ENCODE measurements at regions not wholly inside any gene's neighbourhood (a gene's known extent, or its start where the extent isn't known, plus 50 kb on each side); places are given as distances from the start of the nearest gene placed in this dataset.
"Not testable (repeated sequence)": the region's sequence is repeated elsewhere in the genome, so short reads cannot be mapped to it uniquely, and the experiment has no call there.

GRCh38 chr15:59905176-59905575 is 98.9 kb upstream of the FOXB1 start:
- Histone ChIP-seq H3K4me1 (peaks cover 0 to 3% (median 0%) of the 10 kb centered on the region in 10 experiments; a peak in 1 of 20 replicates), H3K9ac (no peak overlapping the region), H3K36me3 (no peaks in the 10 kb centered on the region), H4K20me1 (no peaks in the 10 kb centered on the region), H3K27me3 (no peaks in the 10 kb centered on the region), H3K4me3 (no peak overlapping the region), H3K4me2 (no peak overlapping the region), H3K27ac (no peak overlapping the region), H3K9me3 (replicated peaks in 1 of 11) (no peaks in the 10 kb centered on the region)
- TF ChIP-seq Cebpa-rat (IDR thresholded peaks at IDR 0.05): no peak

DNA sequence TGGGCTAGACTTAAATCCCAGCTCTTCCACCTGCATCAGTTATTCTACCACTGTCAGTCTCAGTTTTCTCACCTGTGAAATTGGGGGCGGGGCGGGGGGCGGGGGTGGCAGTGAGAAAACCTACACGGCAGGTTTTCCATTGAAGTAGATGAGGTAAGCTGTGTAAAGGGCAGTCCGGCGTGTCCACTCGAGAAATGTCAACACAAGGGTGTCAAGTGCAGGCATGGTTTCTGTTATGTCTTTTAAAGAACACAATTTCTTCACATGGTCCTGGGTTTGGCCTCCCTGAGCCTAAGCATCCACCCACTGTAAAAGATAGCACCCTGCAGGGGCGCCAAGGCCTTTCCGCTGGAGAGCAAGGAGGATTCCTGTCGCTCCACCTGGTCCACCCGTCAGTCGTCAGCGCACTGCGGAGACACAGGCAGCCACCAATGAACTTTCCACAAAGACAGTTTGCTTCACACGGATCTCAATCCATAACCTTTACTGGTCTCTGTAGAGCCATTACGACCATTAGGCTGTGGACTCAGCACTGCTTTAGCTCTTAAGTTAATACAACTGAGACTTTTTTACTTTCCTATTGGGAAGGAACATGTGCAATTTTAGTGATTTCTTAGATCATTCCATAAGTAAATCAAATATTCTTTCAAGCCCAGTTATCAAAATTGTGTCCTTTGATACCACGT is 99.5 kb upstream of the FOXB1 start:
- H3K4me1 ChIP-seq: peaks cover 0 to 7% (median 0%) of the 10 kb centered on the region in 10 experiments; a peak in 1 of 20 replicates
- no peak for TF ChIP-seq Cebpa-rat (IDR thresholded peaks at IDR 0.05)
- no peaks in the 10 kb centered on the region for H3K27me3 ChIP-seq
- no peaks in the 10 kb centered on the region for H4K20me1 ChIP-seq
- no peak overlapping the region for H3K4me2 ChIP-seq
- no peaks in the 10 kb centered on the region for H3K36me3 ChIP-seq
- H3K27ac ChIP-seq: no peak overlapping the region
- H3K9me3 ChIP-seq (replicated peaks in 1 of 11): no peaks in the 10 kb centered on the region
- H3K9ac ChIP-seq: no peak overlapping the region
- no peak overlapping the region for H3K4me3 ChIP-seq

GRCh38 chr15:59896663-59897074 is 107.4 kb upstream of the FOXB1 start:
- Histone ChIP-seq H3K27ac (no peak overlapping the region), H3K9me3 (replicated peaks in 1 of 11) (no peaks in the 10 kb centered on the region), H4K20me1 (no peaks in the 10 kb centered on the region), H3K4me3 (no peak overlapping the region), H3K36me3 (no peaks in the 10 kb centered on the region), H3K4me1 (peaks cover 0 to 7% (median 0%) of the 10 kb centered on the region in 10 experiments; a peak in 1 of 20 replicates), H3K27me3 (no peaks in the 10 kb centered on the region), H3K4me2 (no peak overlapping the region), H3K9ac (no peak overlapping the region)
- no peak for TF ChIP-seq Cebpa-rat (IDR thresholded peaks at IDR 0.05)

DNA sequence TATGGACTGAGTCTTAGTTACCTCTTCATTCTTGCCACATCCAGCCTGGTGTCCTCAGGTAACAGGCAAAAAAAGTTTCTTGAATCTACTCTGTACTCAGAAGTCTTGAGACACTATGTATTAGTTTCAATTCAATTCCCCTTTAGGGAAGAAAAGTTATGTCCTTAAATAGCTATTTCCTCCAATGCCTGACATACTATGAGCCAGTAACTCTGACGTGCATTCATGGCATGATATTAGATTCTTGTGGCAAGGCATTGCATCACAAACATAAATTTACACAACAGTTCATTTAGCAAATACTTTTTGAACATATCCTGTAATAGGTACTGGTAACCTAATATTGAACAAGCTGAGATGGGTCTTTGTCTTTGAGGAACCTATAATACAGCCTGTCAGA is 109.3 kb upstream of the FOXB1 start:
- H3K4me3 ChIP-seq: no peak overlapping the region
- no peak overlapping the region for H3K27ac ChIP-seq
- H3K4me2 ChIP-seq: no peak overlapping the region
- no peak for TF ChIP-seq Cebpa-rat (IDR thresholded peaks at IDR 0.05)
- H4K20me1 ChIP-seq: no peaks in the 10 kb centered on the region
- H3K27me3 ChIP-seq: no peaks in the 10 kb centered on the region
- H3K36me3 ChIP-seq: no peaks in the 10 kb centered on the region
- H3K9me3 ChIP-seq (replicated peaks in 1 of 11): no peaks in the 10 kb centered on the region
- H3K9ac ChIP-seq: no peak overlapping the region
- H3K4me1 ChIP-seq: peaks cover 0 to under 1% (median 0%) of the 10 kb centered on the region in 10 experiments; a peak in 1 of 20 replicates

GRCh38 chr15:59892985-59893384 is 111.1 kb upstream of the FOXB1 start:
- no peak overlapping the region for H3K27ac ChIP-seq
- no peaks in the 10 kb centered on the region for H3K4me1 ChIP-seq
- H3K36me3 ChIP-seq: no peaks in the 10 kb centered on the region
- no peaks in the 10 kb centered on the region for H3K9me3 ChIP-seq (replicated peaks in 1 of 11)
- no peaks in the 10 kb centered on the region for H3K27me3 ChIP-seq
- no peak for TF ChIP-seq Cebpa-rat (IDR thresholded peaks at IDR 0.05)
- H3K4me3 ChIP-seq: no peak overlapping the region
- H3K9ac ChIP-seq: no peak overlapping the region
- H4K20me1 ChIP-seq: no peaks in the 10 kb centered on the region
- H3K4me2 ChIP-seq: no peak overlapping the region

DNA sequence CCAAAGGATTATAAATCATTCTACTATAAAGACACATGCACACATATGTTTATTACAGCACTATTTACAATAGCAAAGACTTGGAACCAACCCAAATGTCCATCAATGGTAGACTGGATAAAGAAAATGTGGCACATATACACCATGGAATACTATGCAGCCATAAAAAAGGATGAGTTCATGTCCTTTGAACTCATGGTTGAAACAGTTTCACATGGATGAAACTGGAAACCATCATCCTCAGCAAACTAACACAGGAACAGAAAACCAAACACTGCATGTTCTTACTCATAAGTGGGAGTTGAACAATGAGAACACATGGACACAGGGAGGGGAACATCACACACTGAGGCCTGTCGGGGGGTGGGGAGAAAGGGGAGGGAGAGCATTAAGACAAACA is 116.2 kb upstream of the FOXB1 start:
- not testable (repeated sequence) for H3K36me3 ChIP-seq; H3K4me2 ChIP-seq; H4K20me1 ChIP-seq; H3K27ac ChIP-seq; H3K9me3 ChIP-seq (replicated peaks in 1 of 11); H3K4me3 ChIP-seq; H3K27me3 ChIP-seq; H3K9ac ChIP-seq
- H3K4me1 ChIP-seq: peaks cover 0 to 14% (median 12%) of the 10 kb centered on the region in 10 experiments; a peak in 12 of 20 replicates

GRCh38 chr15:59887211-59887610 is 116.9 kb upstream of the FOXB1 start:
- Histone ChIP-seq H3K4me3 (no peak overlapping the region), H3K9me3 (replicated peaks in 1 of 11) (no peaks in the 10 kb centered on the region), H3K9ac (no peak overlapping the region), H3K27ac (no peak overlapping the region), H3K4me2 (no peak overlapping the region), H3K36me3 (no peaks in the 10 kb centered on the region), H4K20me1 (no peaks in the 10 kb centered on the region), H3K27me3 (no peaks in the 10 kb centered on the region), H3K4me1 (peaks cover 0 to 14% (median 12%) of the 10 kb centered on the region in 10 experiments; a peak in 12 of 20 replicates)
- TF ChIP-seq Cebpa-rat (IDR thresholded peaks at IDR 0.05): no peak

- no peaks in the 10 kb centered on the region for H3K27me3 ChIP-seq
- no peaks in the 10 kb centered on the region for H4K20me1 ChIP-seq
- H3K4me2 ChIP-seq: peak overlapping the region in 2 of 11 experiments; percentile 45 to 47; a peak in 1 of 22 replicates
- no peaks in the 10 kb centered on the region for H3K36me3 ChIP-seq
- TF ChIP-seq Cebpa-rat (IDR thresholded peaks at IDR 0.05): no peak
- no peaks in the 10 kb centered on the region for H3K9me3 ChIP-seq (replicated peaks in 1 of 11)
- peaks cover 0 to 14% (median 12%) of the 10 kb centered on the region in 10 experiments; a peak in 12 of 20 replicates for H3K4me1 ChIP-seq
- H3K9ac ChIP-seq: no peak overlapping the region
- H3K27ac ChIP-seq: no peak overlapping the region
- H3K4me3 ChIP-seq: no peak overlapping the region
These were observed 117.7 kb upstream of the FOXB1 start for GRCh38 chr15:59886441-59886840.

DNA sequence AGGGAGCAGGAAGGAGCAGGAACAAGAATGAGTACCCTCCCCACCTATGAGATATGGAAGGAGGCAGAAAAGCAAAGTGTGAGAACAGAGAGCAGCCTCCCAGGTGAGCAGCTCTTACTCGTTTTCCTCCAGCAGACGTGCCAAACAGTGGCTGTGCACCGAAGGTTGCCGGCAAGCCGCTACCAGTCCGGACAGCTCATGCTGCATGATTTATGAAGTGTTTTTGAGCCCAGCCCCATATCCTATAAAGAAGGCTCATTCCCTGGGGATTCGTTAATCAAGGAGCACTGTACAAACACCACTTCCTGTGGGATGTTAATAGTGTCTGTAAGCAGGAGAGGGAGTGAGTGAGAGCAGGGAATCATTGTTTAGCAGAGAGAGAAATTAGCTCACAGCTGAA is 118.3 kb upstream of the FOXB1 start:
- no peak for TF ChIP-seq Cebpa-rat (IDR thresholded peaks at IDR 0.05)
- H3K27ac ChIP-seq: no peak overlapping the region
- peaks cover 0 to 14% (median 12%) of the 10 kb centered on the region in 10 experiments; a peak in 12 of 20 replicates for H3K4me1 ChIP-seq
- H3K9me3 ChIP-seq (replicated peaks in 1 of 11): no peaks in the 10 kb centered on the region
- no peak overlapping the region for H3K4me3 ChIP-seq
- peak overlapping the region in 9 of 11 experiments; percentile 3 to 53 (median 36); a peak in 8 of 22 replicates for H3K4me2 ChIP-seq
- no peaks in the 10 kb centered on the region for H4K20me1 ChIP-seq
- H3K9ac ChIP-seq: no peak overlapping the region
- no peaks in the 10 kb centered on the region for H3K27me3 ChIP-seq
- no peaks in the 10 kb centered on the region for H3K36me3 ChIP-seq

All from BLaER1 treated with 17β-estradiol and CSF1 and Interleukin-3, amounts not matched to agents 10 nM and 100 nM (cell line).